ENCODE measurements at regions not wholly inside any gene's neighbourhood (a gene's known extent, or its start where the extent isn't known, plus 50 kb on each side); places are given as distances from the start of the nearest gene placed in this dataset.

DNA sequence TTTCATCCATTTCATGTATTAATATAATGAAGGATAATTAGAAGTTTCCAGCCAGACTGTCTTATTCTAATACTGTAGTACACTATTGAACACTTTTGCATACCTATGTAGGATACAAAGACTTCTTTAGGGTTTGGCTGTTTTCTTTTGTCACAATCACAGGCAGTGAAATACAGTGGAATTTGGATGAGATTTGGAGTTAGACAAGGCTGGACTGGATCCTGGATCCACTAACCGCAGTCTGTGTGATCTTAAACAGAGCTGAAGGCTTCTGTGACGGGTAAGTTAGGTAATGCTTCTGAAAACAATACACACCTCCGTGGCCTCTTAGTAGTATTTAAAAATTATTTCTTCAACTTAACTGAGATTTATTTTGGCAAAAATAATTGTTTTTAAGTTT is 1128.6 kb upstream of the CDH2 start:
- ATAC-seq (no peak), DNase-seq (no peak)
- intact Hi-C loops (cut with DNase I, micrococcal nuclease) = no loop called here
- Histone ChIP-seq H3K9me3 (peaks cover 19% of the 10 kb centered on the region), H3K4me3 (no peak overlapping the region), H3K36me3 (ENCODE audit: low read depth) (no peaks in the 10 kb centered on the region), H3K4me1 (ENCODE audit: low read depth) (no peaks in the 10 kb centered on the region)
- no peak for TF ChIP-seq CTCF (IDR thresholded peaks at IDR 0.05)

DNA sequence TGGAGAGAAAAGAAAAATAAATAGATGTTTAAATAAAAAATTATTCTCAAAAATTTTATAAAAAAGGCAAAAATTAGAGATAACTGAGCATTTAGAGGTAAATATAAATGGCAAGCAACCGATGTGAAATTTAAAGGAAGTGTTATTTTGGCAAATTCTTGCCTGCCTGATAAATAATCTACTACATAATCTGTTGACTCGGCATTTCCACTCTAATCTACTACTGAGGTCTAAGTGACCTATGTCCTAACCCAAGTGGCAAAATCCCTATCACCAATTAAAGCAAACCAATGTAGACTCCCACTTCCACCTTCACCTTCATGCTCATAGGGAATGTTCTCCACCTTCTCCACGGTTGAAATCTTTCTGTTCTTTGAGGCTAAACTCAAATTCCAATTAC is 1124.1 kb upstream of the CDH2 start:
- peaks cover 29% of the 10 kb centered on the region for H3K9me3 ChIP-seq
- intact Hi-C loops (cut with DNase I, micrococcal nuclease) = no loop called here
- TF ChIP-seq CTCF (IDR thresholded peaks at IDR 0.05) = no peak
- H3K36me3 ChIP-seq (ENCODE audit: low read depth) = no peaks in the 10 kb centered on the region
- no peak overlapping the region for H3K4me3 ChIP-seq
- no peak for DNase-seq
- ATAC-seq = no peak
- no peaks in the 10 kb centered on the region for H3K4me1 ChIP-seq (ENCODE audit: low read depth)

DNA sequence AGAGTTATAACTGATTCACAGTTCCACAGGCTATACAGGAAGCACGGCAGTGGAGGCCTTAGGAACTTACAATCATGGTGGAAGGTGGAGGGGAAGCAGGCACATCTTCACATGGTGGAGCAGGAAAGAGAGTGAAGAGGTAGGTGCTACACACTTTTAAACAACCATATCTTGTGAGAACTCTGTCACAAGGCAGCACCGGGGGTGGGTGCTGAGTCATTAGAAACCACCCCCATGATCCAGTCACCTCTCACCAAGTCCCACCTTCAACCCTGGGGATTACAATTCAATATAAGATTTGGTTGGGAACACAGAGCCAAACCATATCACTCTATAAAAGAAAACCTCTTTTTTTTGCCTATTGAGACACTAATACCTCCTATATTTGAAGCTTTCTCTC is 1108.5 kb upstream of the CDH2 start:
- intact Hi-C loops (cut with DNase I, micrococcal nuclease) = no loop called here
- TF ChIP-seq CTCF (IDR thresholded peaks at IDR 0.05) = no peak
- Histone ChIP-seq H3K4me1 (ENCODE audit: low read depth) (no peaks in the 10 kb centered on the region), H3K9me3 (peaks cover 39% of the 10 kb centered on the region), H3K36me3 (ENCODE audit: low read depth) (no peaks in the 10 kb centered on the region), H3K4me3 (no peak overlapping the region)
- DNase-seq (no peak), ATAC-seq (no peak)

DNA sequence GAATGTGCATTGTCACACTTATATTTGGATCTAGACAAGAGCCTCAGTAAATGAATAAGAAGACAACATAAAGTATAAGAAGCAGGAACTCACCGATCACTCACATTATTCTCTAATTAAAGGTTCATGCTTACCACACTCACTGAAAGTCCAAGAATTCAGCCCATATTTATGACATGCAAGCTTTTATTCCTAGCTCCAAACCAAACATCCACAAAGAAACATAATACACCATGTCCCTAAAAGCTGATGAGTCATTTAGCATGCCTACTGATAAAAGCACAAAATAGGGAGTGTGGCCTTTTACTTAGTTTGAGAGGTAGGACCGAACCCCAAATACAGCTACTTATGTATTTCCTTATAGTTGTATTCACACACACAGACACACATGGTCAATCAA is 1094.6 kb upstream of the CDH2 start:
- DNase-seq = no peak
- H3K4me1 ChIP-seq (ENCODE audit: low read depth) = no peaks in the 10 kb centered on the region
- no peaks in the 10 kb centered on the region for H3K36me3 ChIP-seq (ENCODE audit: low read depth)
- no peak overlapping the region for H3K4me3 ChIP-seq
- no peak for ATAC-seq
- intact Hi-C loops (cut with DNase I, micrococcal nuclease) = no loop called here
- no peak for TF ChIP-seq CTCF (IDR thresholded peaks at IDR 0.05)
- H3K9me3 ChIP-seq = peaks cover 20% of the 10 kb centered on the region

DNA sequence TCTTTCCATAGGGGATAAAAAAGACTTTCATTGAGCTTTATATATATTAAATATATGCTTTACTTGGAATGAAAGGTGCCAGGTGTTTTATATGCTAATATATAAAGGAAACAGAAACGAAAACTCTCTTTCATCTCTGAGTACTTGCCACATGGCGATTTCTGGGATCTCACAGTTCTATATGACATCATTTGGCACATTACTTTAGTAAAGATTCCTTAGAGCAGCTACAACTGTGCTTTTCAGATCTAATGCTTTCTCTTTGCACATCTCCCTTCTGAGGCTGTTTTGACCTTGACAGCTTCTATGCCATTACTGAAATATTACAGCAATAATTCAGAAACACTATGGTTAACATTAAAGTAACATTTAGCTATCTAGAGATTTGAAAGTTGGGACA is 1082.9 kb upstream of the CDH2 start:
- Histone ChIP-seq H3K9me3 (peaks cover 29% of the 10 kb centered on the region), H3K36me3 (ENCODE audit: low read depth) (no peaks in the 10 kb centered on the region), H3K4me3 (no peak overlapping the region), H3K4me1 (ENCODE audit: low read depth) (no peaks in the 10 kb centered on the region)
- DNase-seq = no peak
- no peak for TF ChIP-seq CTCF (IDR thresholded peaks at IDR 0.05)
- ATAC-seq = no peak
- intact Hi-C loops (cut with DNase I, micrococcal nuclease) = no loop called here

DNA sequence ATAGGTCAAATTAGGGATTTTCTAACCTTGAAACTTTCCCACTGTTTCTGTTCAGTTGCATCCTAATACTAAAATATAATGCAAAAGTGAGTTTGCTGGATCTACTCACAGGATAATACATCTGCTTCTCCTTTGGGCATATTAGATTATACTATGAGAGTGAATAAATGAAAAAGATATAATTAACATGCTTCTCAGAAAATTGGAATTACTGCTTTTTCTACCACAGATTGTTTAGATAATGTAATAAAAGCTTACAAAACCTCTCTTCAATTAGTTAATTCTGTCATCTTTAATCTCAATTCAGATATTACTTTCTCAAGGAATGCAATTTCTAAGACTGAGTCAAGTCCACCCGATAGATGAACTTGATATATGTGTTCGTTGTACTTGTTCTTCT is 1077.2 kb upstream of the CDH2 start:
- Histone ChIP-seq H3K4me3 (no peak overlapping the region), H3K9me3 (peaks cover 11% of the 10 kb centered on the region), H3K36me3 (ENCODE audit: low read depth) (no peaks in the 10 kb centered on the region), H3K4me1 (ENCODE audit: low read depth) (no peaks in the 10 kb centered on the region)
- intact Hi-C loops (cut with DNase I, micrococcal nuclease) = no loop called here
- ATAC-seq = no peak
- DNase-seq = no peak
- no peak for TF ChIP-seq CTCF (IDR thresholded peaks at IDR 0.05)

Measured in mucosa of descending colon (tissue), 3 donors.